GM21447 (cell line): ENCODE measurements at regions not wholly inside any gene's neighbourhood (a gene's known extent, or its start where the extent isn't known, plus 50 kb on each side); places are given as distances from the start of the nearest gene placed in this dataset.

ENCODE experiments used
- ATAC-seq: cut with Tn5 transposase; IDR thresholded peaks from one replicate; pipeline ENCODE4 v1.9.1; 2021; ENCODE audit not compliant: unreplicated experiment

DNA sequence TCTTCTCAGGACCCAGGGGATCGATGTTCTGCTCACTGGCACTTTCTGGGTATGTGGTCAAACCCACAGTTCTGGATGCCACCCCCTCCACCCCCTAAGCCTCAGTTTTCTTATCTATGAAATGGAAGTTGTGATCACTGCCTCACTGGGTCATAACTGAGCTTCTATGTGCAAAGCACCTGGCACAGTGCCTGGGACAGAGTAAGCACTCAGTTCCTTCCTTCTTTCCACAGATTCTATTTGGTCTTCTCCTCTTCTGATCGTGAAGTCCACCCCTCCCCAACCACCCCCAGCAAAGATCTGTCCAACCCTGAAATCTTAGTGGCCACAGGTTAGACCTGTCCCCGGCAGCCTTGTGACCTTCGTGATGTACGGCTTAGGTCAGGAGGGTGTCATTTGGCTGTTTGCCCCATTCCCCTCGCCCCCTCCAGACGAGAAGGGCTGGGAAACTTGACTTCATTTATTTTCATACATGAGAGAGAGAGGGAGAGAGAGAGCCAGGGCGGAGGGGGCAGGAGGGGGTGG is 181.4 kb downstream of the FGF18 start:
- no peak for ATAC-seq

DNA sequence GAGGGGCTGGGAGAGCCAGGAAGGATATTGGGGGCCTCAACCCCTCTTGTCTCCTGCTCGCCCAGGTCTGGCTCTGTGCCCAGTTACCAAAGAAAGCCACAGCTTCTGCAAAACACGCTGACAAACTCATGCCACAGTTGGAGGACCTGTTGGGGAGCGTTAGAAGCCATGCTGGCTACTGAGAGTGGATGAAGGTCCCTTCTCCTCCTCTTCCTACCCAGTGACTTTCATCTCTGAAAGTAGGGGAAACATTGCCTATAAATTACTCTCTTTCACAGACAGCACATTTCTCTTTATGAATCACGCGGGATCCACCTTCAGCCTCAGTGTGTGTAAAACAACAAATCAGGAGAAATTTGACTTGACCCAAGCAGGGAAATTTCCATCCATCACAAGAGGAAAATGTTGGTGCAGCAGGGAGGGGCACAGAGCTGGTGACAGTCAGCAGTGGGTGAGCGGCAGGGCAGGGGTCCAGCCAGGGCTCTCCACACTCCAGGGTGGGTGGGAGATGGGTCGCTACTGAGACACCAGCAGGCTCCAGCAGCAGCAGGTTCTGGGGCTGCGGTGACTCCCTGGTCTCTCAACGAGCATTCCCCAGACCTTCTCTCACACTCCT is 181.9 kb downstream of the FGF18 start:
- ATAC-seq: no peak

DNA sequence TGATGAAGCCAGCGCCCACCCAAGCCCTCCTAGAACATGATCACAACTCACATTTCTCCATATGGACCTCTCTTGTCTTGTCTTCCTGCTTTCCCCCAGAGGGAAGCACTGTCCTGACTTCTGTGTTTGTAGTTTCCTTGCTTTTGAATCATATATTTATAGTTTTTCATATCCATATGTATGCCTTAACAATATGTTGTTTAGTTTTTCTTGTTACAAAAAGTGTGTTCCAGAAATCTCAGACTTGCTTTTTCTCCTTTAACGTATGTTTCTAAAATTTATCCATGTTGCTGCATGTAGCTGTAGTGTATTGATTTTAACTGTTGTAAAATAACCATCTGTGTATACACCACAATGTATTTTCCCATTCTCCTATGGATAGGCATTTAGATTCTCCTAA is 182.0 kb upstream of the SMIM23 start:
- ATAC-seq: no peak

- no peak for ATAC-seq
Observed at GRCh38 chr5:171604195-171604594, 181.4 kb upstream of the SMIM23 start.

GRCh38 chr5:171606414-171607024 is 179.1 kb upstream of the SMIM23 start:
- ATAC-seq: no peak

DNA sequence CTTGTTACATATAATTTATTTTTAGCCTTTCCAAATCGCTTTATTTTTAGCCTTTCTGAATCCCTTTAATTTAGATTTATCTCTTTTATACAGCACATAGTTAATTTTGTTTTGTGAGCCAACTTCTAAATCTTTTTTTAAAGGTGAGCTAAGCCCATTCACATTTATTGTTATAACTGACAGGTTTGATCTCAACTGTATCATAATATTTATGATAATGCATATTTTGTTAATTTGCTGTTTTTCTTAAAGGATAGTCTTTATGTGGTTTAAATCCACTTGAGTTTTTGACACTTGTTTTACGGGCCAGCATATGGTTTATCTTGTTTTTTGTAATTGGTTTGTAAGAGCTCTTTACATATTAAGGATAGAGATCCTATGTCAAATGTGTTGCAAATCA is 177.8 kb upstream of the SMIM23 start:
- ATAC-seq: no peak

DNA sequence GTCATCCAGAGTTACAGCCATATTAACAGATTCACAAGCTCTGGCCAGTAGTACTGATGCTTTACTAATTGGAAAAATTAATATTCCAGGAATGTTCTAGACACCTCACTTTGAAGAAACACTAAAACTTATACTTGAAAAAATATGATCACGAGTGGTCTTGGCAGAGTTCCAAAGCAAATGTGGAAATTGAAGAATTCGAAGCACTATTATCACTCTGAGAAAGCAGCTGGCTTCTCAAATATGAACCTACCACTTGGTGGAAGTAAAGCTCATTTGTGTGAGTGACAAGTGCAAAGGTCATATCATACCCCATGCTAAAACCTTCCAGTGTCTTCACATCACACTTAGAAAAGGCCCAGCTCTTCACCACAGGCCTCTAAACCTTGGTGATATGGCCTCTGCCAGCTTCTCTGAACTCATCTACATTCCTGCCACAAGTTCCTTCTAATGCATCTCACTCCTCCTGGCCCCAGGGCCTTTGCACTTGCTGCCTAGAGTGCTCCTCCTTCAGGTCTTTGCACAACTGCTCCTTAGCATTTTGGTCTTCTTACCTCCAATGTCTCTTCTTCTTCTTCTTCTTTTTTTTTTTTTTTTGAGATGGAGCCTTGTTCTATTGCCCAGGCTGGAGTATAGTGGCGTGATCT is 175.7 kb upstream of the SMIM23 start:
- ATAC-seq: no peak

GRCh38 chr5:171610686-171611085 is 174.9 kb upstream of the SMIM23 start:
- ATAC-seq: no peak

DNA sequence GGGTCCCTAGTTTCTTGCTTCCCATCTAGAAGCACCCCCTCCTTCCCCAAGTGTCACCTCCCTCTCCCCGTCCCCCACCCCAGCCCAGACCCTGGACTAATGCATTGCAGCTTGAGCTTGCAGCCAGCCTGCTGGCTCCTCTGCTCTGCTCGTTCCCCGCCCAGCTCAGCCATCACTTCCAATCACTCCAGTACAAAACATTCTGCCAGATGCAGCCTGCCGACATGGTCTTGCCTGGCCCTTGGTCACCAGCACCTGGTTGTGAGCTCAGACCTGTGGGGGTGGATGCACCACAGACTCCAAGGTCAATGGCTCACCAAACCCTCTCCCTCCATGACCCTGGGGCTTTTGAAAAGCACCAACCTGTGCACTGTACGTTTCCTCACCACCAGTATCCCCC is 172.9 kb upstream of the SMIM23 start:
- ATAC-seq: no peak

GRCh38 chr5:171614511-171614910 is 171.1 kb upstream of the SMIM23 start:
- ATAC-seq: no peak

DNA sequence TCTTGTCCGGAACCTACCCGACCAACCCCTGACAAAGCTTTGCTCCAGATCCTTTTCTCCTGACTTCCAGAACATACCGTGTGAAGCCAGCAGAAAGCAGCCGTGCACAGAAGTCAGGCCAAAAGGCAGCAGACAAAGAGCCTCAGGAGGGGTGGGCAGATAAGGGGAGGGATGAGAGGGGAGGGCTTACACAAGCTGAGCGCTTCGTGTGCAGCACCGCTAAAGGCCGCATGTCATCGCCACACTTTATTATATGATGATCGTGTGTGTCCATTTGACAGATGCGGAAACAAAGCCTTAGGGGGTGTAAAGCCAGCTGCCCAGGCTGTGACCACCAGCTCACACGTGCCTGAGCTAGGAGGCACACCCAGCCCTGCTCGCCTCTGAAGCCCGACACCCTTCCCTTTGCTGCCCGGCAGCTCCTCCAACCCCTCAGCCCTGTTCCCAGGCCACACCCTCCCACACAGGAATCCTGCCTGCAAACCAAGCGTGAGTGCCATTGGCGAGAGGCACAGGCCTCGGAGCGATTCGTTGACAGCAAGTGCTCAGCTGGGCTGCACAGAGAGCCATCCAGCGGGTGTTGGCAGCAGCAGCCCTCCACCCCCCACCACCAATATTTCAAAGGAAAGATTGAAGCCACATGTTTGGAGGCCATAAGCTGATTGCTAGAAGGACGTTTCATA is 170.5 kb upstream of the SMIM23 start:
- ATAC-seq: no peak

GRCh38 chr5:171615705-171616640 is 169.6 kb upstream of the SMIM23 start:
- ATAC-seq: no peak

DNA sequence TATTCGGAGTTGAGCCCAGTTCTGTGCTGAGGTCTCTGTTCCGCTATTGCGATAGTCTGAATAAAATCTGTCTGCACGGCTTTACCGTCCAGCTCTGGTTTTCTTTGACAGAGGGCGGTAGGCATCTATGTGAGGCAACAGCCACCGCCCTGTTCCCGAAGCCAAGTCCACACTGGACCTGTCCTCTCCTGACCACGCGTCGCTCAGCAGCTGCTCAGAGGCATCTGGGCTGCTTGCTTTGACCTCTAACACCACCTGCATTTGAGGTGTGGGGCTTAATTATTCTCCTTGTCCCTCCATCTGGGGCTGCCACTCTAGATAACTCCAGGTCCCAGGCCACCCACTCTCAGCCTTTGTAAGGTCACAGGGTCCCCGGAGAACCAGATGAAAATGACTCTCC is 168.4 kb upstream of the SMIM23 start:
- ATAC-seq: no peak

DNA sequence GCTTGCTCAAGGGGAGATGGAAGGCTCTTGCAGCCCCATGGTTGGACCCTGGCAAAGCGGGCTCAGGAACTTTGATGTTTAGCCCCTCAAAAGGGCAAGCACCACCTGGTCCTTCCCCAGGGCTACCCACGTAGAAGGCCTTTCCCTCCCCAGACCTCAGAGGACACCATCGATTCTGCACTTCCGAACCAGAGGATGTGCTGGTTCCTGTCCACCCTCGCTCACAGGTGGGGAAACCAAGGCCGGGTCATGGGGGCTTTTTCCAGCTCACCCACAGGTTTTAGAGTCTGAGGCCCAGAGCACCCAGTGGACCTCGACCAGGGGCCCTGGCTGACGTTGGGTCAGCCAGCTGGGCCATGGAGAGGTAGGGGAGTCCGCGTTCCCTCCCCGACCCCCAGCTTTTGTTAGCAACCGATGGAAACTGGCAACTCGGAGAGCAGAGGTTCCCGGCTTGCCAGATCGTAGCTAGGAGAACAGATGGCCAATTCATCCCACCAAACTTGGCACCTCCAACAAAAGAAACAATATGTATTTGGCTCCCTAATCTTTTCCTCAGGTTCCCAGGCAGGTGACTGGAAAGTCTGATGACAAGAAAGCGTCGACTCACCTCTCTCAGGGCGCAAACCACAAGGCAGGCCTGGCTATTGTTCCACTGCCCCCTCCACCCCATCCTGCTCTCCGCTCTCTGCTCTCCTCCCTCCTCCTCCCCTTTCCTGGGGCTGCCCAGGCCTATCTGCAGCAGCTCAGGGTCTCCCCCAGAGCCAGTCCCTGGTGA is 167.6 kb upstream of the SMIM23 start:
- ATAC-seq: no peak

DNA sequence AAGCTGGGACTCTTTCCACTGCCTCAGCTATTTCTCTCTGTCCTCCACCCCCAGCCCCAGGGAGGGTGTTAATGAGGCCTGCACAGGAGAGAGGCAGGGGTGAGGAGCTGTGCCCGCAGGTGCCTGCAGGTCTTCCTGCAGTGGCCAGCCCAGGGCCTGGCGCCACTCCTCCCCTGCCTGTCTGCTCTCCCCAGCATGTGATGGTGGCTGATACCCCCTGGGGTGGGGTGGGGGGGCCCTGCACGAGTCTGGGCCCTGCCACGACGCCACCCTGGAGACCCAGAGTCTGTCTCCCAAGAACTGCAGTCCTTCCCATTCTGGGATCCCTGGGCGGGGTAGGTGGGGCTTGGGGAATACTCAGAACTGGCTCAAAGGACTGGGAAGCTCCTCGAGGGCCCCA is 166.4 kb upstream of the SMIM23 start:
- ATAC-seq: no peak

GRCh38 chr5:171619744-171620143 is 165.9 kb upstream of the SMIM23 start:
- ATAC-seq: no peak

- ATAC-seq: no peak
Observed at GRCh38 chr5:171622010-171622409, 163.6 kb upstream of the SMIM23 start.

GRCh38 chr5:171623107-171623506 is 162.5 kb upstream of the SMIM23 start:
- ATAC-seq: no peak

DNA sequence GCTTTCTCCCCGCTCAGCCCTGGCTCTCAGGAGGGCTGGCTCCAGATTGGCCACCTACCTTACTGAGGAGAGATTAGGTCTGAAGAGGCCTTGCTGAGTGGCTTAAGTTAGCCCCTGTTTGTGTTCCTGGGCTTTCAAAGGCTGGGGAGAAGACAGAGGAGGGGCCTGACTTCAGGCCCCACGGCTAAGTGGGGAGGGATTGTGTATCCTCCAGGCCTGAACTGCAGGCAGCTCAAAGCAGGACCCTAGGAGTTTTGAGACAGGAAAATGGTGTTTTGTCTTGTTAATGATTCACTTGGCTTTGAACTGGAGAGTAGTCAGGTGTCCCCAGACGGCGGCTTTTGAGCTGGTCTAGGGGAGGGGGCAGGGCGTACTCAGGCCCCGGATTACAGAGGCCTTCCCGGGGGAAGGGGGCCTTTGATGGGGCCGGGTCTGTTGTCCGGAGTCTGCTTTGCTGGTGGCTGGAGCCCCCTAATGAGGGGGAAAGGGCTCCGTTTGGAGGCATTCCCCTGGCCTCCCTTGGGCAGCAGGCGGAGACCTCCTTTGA is 162.0 kb upstream of the SMIM23 start:
- no peak for ATAC-seq

DNA sequence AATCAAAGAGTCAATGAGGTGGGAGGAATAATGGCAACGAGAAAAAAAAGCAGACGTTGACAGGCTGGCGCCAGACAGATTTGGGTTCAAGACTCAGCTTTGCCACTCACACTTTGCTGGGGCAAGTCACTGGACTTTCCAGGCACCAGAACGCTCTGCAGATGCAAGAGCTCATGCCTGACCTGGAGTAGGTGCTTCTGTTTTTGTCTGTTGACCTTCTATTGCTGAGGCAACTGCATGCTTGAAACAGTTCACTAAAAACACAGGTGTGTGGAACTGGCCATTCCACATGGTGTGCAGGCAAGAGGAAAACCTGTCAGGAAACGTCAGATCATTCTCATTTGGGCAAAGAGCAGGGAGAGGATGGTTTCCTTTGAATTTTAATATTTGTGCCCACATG is 161.2 kb upstream of the SMIM23 start:
- ATAC-seq: no peak
